K562 (cell line): ENCODE measurements at regions not wholly inside any gene's neighbourhood (a gene's known extent, or its start where the extent isn't known, plus 50 kb on each side); places are given as distances from the start of the nearest gene placed in this dataset.

Experiments
- BRF1 ChIP-seq: IDR thresholded peaks from 3 replicates; pipeline ENCODE4 v1.6.1; 2011; ENCODE audit warnings: borderline replicate concordance, mild to moderate bottlenecking; ENCODE audit not compliant: insufficient read length; ENCODE audit errors: extremely low read depth
- HLTF ChIP-seq: fragments of 450-650 bp; IDR thresholded peaks from 2 replicates; pipeline ENCODE4 v1.6.1; 2016
- MXD1 ChIP-seq: fragments of 250-450 bp; sonication (Bioruptor Pico); IDR thresholded peaks from 2 replicates; pipeline ENCODE4 v1.8.0; 2021; ENCODE audit warnings: borderline replicate concordance, mild to moderate bottlenecking, moderate library complexity; ENCODE audit not compliant: poor library complexity, severe bottlenecking
- NCOR1 ChIP-seq: fragments of 450-650 bp; IDR thresholded peaks from 2 replicates; pipeline ENCODE4 v1.6.1; 2016; ENCODE audit warnings: mild to moderate bottlenecking, moderate library complexity
- NUFIP1 ChIP-seq: fragments of 450-650 bp; IDR thresholded peaks from 2 replicates; pipeline ENCODE4 v1.6.1; 2018; ENCODE audit not compliant: partially characterized antibody
- PATZ1 ChIP-seq: fragments of 250-450 bp; sonication (Bioruptor Pico); IDR thresholded peaks from 2 replicates; pipeline ENCODE4 v1.5.0; 2020; ENCODE audit warnings: mild to moderate bottlenecking, borderline replicate concordance
- POLR2A ChIP-seq: fragments of 450-650 bp; conservative IDR thresholded peaks from 2 replicates; pipeline ENCODE4 v1.6.1; 2016
- RFX5 ChIP-seq: IDR thresholded peaks from 2 replicates; pipeline ENCODE4 v1.6.1; 2011; ENCODE audit warnings: low read depth, mild to moderate bottlenecking, improper control_type of control experiment, low read length
- U2AF1 ChIP-seq: fragments of 200-400 bp; formaldehyde crosslinking; optimal IDR thresholded peaks from 2 replicates; pipeline ENCODE3; 2017; ENCODE audit warnings: mild to moderate bottlenecking, low read depth, low read length, moderate library complexity
- ZFP1 ChIP-seq: fragments of 450-650 bp; formaldehyde crosslinking; IDR thresholded peaks from 2 replicates; pipeline ENCODE4 v1.4.0; 2020; ENCODE audit warnings: mild to moderate bottlenecking, mixed read lengths
- ZNF121 ChIP-seq: sonication (generic); formaldehyde crosslinking; conservative IDR thresholded peaks from 2 replicates; pipeline ENCODE4 v1.8.0; 2022; ENCODE audit warnings: missing genetic modification reagents
- ZNF3 ChIP-seq: fragments of 250-450 bp; sonication (Bioruptor Pico); IDR thresholded peaks from 2 replicates; pipeline ENCODE4 v1.5.0; 2021; ENCODE audit warnings: mild to moderate bottlenecking, moderate library complexity
- ZNF639 ChIP-seq, 2 experiments: fragments of 200-800 bp in 1 of 2; sonication (Bioruptor generic) in 1 of 2; sonication (generic) in 1 of 2; formaldehyde crosslinking in 1 of 2; IDR thresholded peaks in 1 of 2; conservative IDR thresholded peaks in 1 of 2; 2 replicates each; pipeline versions ENCODE4 v1.5.0 to v1.6.1; 2016 to 2020; ENCODE audit warnings: missing compliant biosample characterization in 1 of 2, missing genetic modification characterization in 1 of 2, missing genetic modification reagents in 1 of 2
- TF ChIP-seq, protein P1 (sequence below), 2 experiments: fragments of 450-650 bp in 1 of 2; sonication (generic) in 1 of 2; formaldehyde crosslinking; conservative IDR thresholded peaks; 2 replicates each; pipeline versions ENCODE4 v1.4.0 to v1.8.1; 2020 to 2022; ENCODE audit warnings: mild to moderate bottlenecking in 1 of 2, missing genetic modification reagents in 1 of 2
- TF ChIP-seq, protein P2 (sequence below): sonication (generic); formaldehyde crosslinking; IDR thresholded peaks from 2 replicates; pipeline ENCODE4 v1.8.1; 2023; ENCODE audit warnings: mild to moderate bottlenecking, missing genetic modification reagents
- TF ChIP-seq, protein P3 (sequence below): fragments of 250-450 bp; sonication (Bioruptor Pico); IDR thresholded peaks from 2 replicates; pipeline ENCODE4 v1.4.0; 2020
- TF ChIP-seq, protein P4 (sequence below): fragments of 450-650 bp; IDR thresholded peaks from one replicate; pipeline ENCODE4 v1.6.1; 2018; ENCODE audit warnings: mild to moderate bottlenecking, moderate library complexity; ENCODE audit not compliant: partially characterized antibody

DNA sequence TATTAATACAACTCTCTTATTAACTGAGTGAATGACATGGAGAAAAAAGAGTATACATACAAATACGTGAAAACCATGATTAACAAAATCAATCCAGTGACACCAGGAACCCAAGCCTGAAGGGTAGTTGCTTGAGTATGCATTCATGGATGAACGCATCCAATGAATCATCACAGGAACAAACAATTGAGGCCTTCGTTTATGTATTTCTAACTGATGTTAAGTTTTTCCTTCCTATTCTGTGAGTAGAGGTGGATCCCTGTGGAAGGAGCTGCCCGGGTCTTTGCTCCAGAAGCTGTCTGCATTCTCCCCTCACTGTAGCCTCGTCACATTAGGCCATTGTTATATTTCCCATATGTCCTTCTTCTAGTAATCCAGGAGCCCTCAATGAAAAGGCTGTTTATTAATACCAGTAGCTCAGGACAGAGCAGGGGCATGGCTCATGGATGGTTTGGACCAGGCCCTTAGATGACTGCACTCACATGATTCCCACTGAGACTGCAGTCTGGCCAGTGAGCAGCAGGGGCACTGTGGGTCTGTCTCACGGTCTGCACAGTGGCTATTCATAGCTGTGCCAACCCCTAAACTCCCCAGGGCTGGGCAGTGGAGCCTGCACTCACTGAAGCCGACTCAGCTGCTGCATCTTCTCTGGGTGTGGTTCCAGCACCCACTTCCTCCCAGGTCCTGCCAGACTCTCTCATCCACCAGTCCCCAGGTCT lies 128.1 kb upstream of the TOP3B start (continued):
- TF ChIP-seq ZNF639 (CRISPR knock-in tag; conservative IDR thresholded peaks at IDR 0.05 in 1 of 2, IDR thresholded peaks at IDR 0.05 in 1 of 2) = no peak
- TF ChIP-seq BRF1 = no peak
- no peak for TF ChIP-seq ZNF3 (CRISPR knock-in tag)
- TF ChIP-seq ZFP1 = no peak
- TF ChIP-seq, protein P1, sequence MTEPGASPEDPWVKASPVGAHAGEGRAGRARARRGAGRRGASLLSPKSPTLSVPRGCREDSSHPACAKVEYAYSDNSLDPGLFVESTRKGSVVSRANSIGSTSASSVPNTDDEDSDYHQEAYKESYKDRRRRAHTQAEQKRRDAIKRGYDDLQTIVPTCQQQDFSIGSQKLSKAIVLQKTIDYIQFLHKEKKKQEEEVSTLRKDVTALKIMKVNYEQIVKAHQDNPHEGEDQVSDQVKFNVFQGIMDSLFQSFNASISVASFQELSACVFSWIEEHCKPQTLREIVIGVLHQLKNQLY (CRISPR knock-in tag; conservative IDR thresholded peaks at IDR 0.05) = peak in 1 of 2 experiments; percentile 77; a peak in 1 of 4 replicates
- no peak for TF ChIP-seq HLTF
- no peak for TF ChIP-seq PATZ1 (CRISPR knock-in tag)
- TF ChIP-seq, protein P2, sequence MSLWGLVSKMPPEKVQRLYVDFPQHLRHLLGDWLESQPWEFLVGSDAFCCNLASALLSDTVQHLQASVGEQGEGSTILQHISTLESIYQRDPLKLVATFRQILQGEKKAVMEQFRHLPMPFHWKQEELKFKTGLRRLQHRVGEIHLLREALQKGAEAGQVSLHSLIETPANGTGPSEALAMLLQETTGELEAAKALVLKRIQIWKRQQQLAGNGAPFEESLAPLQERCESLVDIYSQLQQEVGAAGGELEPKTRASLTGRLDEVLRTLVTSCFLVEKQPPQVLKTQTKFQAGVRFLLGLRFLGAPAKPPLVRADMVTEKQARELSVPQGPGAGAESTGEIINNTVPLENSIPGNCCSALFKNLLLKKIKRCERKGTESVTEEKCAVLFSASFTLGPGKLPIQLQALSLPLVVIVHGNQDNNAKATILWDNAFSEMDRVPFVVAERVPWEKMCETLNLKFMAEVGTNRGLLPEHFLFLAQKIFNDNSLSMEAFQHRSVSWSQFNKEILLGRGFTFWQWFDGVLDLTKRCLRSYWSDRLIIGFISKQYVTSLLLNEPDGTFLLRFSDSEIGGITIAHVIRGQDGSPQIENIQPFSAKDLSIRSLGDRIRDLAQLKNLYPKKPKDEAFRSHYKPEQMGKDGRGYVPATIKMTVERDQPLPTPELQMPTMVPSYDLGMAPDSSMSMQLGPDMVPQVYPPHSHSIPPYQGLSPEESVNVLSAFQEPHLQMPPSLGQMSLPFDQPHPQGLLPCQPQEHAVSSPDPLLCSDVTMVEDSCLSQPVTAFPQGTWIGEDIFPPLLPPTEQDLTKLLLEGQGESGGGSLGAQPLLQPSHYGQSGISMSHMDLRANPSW (CRISPR knock-in tag) = peak; percentile 99
- TF ChIP-seq MXD1 (CRISPR knock-in tag) = no peak
- TF ChIP-seq, protein P3, sequence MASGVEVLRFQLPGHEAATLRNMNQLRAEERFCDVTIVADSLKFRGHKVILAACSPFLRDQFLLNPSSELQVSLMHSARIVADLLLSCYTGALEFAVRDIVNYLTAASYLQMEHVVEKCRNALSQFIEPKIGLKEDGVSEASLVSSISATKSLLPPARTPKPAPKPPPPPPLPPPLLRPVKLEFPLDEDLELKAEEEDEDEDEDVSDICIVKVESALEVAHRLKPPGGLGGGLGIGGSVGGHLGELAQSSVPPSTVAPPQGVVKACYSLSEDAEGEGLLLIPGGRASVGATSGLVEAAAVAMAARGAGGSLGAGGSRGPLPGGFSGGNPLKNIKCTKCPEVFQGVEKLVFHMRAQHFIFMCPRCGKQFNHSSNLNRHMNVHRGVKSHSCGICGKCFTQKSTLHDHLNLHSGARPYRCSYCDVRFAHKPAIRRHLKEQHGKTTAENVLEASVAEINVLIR = no peak
- no peak for TF ChIP-seq NCOR1
- no peak for TF ChIP-seq NUFIP1
- no peak for TF ChIP-seq POLR2A
- TF ChIP-seq RFX5 = no peak
- no peak for TF ChIP-seq U2AF1
- TF ChIP-seq, protein P4, sequence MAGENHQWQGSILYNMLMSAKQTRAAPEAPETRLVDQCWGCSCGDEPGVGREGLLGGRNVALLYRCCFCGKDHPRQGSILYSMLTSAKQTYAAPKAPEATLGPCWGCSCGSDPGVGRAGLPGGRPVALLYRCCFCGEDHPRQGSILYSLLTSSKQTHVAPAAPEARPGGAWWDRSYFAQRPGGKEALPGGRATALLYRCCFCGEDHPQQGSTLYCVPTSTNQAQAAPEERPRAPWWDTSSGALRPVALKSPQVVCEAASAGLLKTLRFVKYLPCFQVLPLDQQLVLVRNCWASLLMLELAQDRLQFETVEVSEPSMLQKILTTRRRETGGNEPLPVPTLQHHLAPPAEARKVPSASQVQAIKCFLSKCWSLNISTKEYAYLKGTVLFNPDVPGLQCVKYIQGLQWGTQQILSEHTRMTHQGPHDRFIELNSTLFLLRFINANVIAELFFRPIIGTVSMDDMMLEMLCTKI = no peak
- TF ChIP-seq ZNF121 = no peak
